ENCODE measurements at regions not wholly inside any gene's neighbourhood (a gene's known extent, or its start where the extent isn't known, plus 50 kb on each side); places are given as distances from the start of the nearest gene placed in this dataset.

GRCh38 chr11:134763030-134763388 is 351.0 kb upstream of the B3GAT1 start:
- intact Hi-C loops (cut with DNase I) = no loop called here
- Histone ChIP-seq H3K4me1 (ENCODE audit: insufficient read depth) (no peaks in the 10 kb centered on the region), H3K27ac (no peak overlapping the region), H3K4me3 (no peak overlapping the region), H3K36me3 (no peaks in the 10 kb centered on the region), H3K9me3 (peaks cover 0 to 3% of the 10 kb centered on the region in 2 donors), H3K27me3 (no peaks in the 10 kb centered on the region)
- TF ChIP-seq EP300 (IDR thresholded peaks at IDR 0.05) = no peak
- no peak for TF ChIP-seq POLR2A (IDR thresholded peaks at IDR 0.05)
- no peak for TF ChIP-seq CTCF (IDR thresholded peaks at IDR 0.05)
- DNase-seq = no peak
- WGBS, 3 donors = 85 to 90% (median 87%) methylated on average over 16 of the region's 16 CpGs

GRCh38 chr11:134762248-134763029 is 350.4 kb upstream of the B3GAT1 start:
- no peaks in the 10 kb centered on the region for H3K4me1 ChIP-seq (ENCODE audit: insufficient read depth)
- TF ChIP-seq POLR2A (IDR thresholded peaks at IDR 0.05) (no peak), CTCF (IDR thresholded peaks at IDR 0.05) (no peak), EP300 (IDR thresholded peaks at IDR 0.05) (no peak)
- DNase-seq = peak in 2 of 5 donors; percentile 38 to 51
- WGBS, 3 donors = 66 to 89% (median 75%) methylated on average over 54 to 59 of the region's 59 CpGs
- peaks cover 0 to 3% of the 10 kb centered on the region in 2 donors for H3K9me3 ChIP-seq
- H3K27me3 ChIP-seq = no peaks in the 10 kb centered on the region
- H3K27ac ChIP-seq = no peak overlapping the region
- H3K4me3 ChIP-seq = no peak overlapping the region
- H3K36me3 ChIP-seq = no peaks in the 10 kb centered on the region
- intact Hi-C loops (cut with DNase I) = no loop called here

GRCh38 chr11:134761926-134762247 is 349.8 kb upstream of the B3GAT1 start:
- no peak overlapping the region for H3K27ac ChIP-seq
- no peaks in the 10 kb centered on the region for H3K4me1 ChIP-seq (ENCODE audit: insufficient read depth)
- H3K36me3 ChIP-seq = no peaks in the 10 kb centered on the region
- no peak for TF ChIP-seq EP300 (IDR thresholded peaks at IDR 0.05)
- no peak for TF ChIP-seq POLR2A (IDR thresholded peaks at IDR 0.05)
- no peak for TF ChIP-seq CTCF (IDR thresholded peaks at IDR 0.05)
- intact Hi-C loops (cut with DNase I) = no loop called here
- 70 to 89% (median 81%) methylated on average over 20 of the region's 20 CpGs for WGBS, 3 donors
- DNase-seq = no peak
- H3K27me3 ChIP-seq = no peaks in the 10 kb centered on the region
- no peaks in the 10 kb centered on the region for H3K9me3 ChIP-seq
- H3K4me3 ChIP-seq = no peak overlapping the region

- no peak for DNase-seq
- 78 to 83% (median 78%) methylated on average over 12 of the region's 12 CpGs for WGBS, 3 donors
- Histone ChIP-seq H3K9me3 (no peaks in the 10 kb centered on the region), H3K4me1 (ENCODE audit: insufficient read depth) (no peaks in the 10 kb centered on the region), H3K36me3 (no peaks in the 10 kb centered on the region), H3K27me3 (no peaks in the 10 kb centered on the region), H3K27ac (no peak overlapping the region), H3K4me3 (no peak overlapping the region)
- intact Hi-C loops (cut with DNase I) = no loop called here
- TF ChIP-seq EP300 (IDR thresholded peaks at IDR 0.05) (no peak), POLR2A (IDR thresholded peaks at IDR 0.05) (no peak), CTCF (IDR thresholded peaks at IDR 0.05) (no peak)
Measured at GRCh38 chr11:134761386-134761785, 349.3 kb upstream of the B3GAT1 start.
